AG10803 (cell line): ENCODE measurements at regions not wholly inside any gene's neighbourhood (a gene's known extent, or its start where the extent isn't known, plus 50 kb on each side); places are given as distances from the start of the nearest gene placed in this dataset.
A peak's percentile ranks its signal among the peaks of the same experiment; 100 is the strongest.

ENCODE experiments used
- DNase-seq: peaks from one replicate; pipeline ENCODE4 v3.0.0; 2010; ENCODE audit warnings: low read depth
- H3K4me3 ChIP-seq: 2 replicates; pipeline ENCODE4 v1.5.1; 2011; ENCODE audit warnings: mild to moderate bottlenecking, low read length, control low read depth
- TF ChIP-seq, protein P1 (sequence below): conservative IDR thresholded peaks from 2 replicates; pipeline ENCODE4 v1.5.1; 2011; ENCODE audit warnings: mild to moderate bottlenecking, low read length, control low read depth, inconsistent platforms

DNA sequence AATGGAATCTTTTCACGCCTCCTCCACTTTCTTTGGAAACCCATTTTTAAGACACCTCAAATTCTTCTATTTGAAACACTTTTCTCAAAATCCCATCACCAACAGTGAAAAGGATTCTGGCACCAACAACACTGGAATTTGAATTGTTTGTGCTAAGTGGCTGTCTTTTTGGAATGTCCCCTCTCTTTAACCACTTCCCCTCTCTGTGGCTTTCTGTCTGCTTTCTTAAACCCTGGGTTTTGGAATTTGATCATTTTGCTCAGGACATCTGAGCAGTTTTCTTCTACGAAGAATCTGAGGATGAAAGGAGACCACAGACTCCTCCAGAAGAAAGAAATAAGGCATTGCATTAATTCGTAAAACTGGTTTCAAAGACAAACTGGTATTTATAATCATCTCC lies 89.0 kb downstream of the MXRA5 start:
- TF ChIP-seq, protein P1, sequence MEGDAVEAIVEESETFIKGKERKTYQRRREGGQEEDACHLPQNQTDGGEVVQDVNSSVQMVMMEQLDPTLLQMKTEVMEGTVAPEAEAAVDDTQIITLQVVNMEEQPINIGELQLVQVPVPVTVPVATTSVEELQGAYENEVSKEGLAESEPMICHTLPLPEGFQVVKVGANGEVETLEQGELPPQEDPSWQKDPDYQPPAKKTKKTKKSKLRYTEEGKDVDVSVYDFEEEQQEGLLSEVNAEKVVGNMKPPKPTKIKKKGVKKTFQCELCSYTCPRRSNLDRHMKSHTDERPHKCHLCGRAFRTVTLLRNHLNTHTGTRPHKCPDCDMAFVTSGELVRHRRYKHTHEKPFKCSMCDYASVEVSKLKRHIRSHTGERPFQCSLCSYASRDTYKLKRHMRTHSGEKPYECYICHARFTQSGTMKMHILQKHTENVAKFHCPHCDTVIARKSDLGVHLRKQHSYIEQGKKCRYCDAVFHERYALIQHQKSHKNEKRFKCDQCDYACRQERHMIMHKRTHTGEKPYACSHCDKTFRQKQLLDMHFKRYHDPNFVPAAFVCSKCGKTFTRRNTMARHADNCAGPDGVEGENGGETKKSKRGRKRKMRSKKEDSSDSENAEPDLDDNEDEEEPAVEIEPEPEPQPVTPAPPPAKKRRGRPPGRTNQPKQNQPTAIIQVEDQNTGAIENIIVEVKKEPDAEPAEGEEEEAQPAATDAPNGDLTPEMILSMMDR: no peak
- peak; percentile 15 for DNase-seq
- H3K4me3 ChIP-seq: no peak overlapping the region

DNA sequence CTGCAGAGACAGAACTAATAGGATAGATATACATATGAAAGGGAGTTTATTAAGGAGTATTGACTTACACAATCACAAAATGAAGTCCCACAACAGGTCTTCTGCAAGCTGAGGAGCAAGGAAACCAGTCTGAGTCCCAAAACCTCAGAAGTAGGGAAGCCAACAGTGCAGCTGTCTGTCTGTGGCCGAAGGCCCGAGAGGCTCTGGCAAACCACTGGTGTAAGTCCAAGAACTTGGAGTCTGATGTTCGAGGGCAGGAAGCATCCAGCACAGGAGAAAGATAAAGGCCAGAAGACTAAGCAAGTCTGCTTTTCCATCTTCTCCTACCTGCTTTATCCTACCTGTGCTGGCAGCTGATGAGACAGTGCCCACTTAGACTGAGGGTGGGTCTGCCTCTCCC lies 89.6 kb downstream of the MXRA5 start:
- TF ChIP-seq, protein P1: no peak
- DNase-seq: no peak
- no peak overlapping the region for H3K4me3 ChIP-seq

DNA sequence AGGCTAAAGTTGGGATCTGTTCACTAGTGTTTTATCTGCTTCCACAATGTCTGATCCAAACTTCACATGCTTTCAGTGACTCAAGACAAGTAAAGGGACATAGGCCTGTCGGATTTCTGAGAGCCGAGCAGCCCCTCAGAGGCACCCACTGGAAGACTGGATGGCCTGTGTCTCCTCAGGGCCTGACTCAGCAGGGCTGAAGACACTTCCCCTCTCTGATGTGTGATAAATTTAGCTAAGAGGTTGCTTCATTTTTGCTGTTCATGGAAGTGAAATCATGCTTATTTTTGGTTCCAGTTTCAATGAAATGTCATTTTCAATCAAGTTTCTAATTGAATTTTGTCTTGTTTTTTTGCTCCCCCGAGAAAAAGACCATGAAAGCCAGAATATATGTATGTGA lies 93.7 kb downstream of the MXRA5 start:
- H3K4me3 ChIP-seq: no peak overlapping the region
- DNase-seq: peak; percentile 39
- TF ChIP-seq, protein P1: no peak

DNA sequence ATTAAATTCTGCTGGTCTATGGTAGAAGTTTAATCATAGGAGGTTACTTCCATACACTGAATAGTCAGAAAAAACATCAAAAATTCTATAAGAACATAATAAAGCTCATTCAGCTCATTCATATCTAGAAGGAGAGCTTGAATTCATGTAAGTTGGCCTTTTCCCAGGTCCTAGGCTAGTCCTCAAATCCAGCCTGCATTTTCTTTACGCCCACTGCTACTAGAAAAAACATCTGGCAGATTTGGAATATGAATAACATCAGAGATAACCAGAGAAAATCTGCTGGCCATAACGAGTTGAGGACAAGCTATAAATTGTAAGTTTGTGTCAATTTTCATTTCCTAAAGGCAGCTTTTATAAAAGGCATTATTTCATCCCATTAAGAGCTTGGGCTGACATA lies 95.5 kb downstream of the MXRA5 start:
- peak; percentile 39 for DNase-seq
- TF ChIP-seq, protein P1: no peak

DNA sequence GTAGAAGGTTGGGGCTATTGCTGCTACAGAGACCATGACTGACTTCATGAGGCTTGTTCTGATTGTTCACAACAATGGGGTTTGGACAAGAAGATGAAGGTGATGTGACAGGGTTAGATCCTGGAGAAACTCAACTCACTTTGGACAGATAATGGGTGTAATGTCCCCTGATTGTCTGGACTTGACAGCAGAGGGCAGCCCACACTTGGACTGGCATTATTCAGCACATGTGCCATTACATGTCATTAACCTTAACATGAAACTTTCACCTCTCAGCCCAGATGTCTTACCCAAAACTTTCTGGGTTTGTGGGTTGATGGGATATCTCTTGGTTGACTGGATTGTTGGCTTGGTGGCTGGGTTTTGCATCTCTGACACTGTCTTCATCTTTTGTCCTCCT lies 101.5 kb downstream of the MXRA5 start:
- H3K4me3 ChIP-seq: no peak overlapping the region
- TF ChIP-seq, protein P1: peak; percentile 16; the same call in 1 of the 2 replicates
- no peak for DNase-seq

More for the DNA sequence above, 95.5 kb downstream of the MXRA5 start:
- H3K4me3 ChIP-seq: no peak overlapping the region

DNA sequence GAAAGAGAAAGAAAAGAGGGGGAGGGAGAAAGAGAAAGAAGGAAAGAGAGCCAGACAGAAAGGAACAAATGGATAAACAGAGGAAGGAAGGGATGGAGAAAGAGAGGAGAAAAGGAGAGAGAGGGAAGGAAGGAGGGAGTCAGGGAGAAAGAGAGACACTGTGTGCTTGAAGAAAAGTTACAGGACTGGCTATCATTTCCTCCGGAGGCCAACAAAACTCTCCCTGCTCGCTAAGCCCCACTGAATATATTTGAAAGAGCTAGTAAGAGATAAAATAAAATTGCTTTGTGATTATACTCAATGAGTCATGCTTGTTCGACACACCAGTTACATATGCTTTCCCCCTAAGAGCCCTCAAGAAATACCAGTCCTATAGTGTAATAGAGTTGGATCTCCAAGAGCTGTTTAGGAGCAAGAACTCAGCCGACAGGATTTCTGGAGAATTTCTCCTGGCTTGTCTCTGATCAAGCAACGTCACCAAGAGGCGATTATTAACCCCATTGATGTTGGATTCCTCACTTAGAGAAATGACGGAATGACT lies 102.2 kb downstream of the MXRA5 start:
- peak; percentile 84 for DNase-seq
- peak overlapping the region; percentile 29; the same call in 1 of the 2 replicates for H3K4me3 ChIP-seq
- TF ChIP-seq, protein P1: no peak

DNA sequence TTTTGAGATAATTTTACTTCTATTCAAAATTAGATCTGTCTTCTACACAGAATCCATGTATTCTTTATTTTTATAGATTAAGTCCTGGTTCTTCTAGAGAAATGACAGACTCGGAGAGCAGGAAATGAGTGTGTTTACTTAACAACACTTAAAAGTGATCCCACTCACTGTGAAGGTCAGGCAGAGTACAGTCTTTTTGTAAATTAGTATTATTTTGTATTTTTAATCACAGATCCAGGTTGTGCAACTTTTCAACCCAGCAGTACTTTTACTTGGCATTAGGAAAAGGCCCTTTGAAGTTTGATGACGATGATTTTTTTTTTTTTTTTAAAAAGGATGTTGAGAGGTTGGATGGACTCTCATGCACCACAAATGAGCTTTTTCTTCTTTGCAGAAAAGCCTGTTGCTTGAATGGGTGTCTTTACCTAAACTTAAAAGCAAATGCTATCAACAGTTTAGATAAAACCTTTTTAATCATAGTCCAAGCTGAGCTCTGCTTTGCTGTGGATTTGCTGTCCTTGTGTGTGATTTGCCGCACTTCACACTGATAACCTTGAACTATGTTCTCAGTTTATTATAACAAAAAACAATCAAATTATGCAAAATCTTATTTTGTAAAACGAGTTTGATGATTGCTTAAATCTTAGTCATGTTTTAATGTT lies 114.1 kb downstream of the MXRA5 start:
- H3K4me3 ChIP-seq: no peak overlapping the region
- TF ChIP-seq, protein P1: no peak
- no peak for DNase-seq
